ENCODE measurements at regions not wholly inside any gene's neighbourhood (a gene's known extent, or its start where the extent isn't known, plus 50 kb on each side); places are given as distances from the start of the nearest gene placed in this dataset.
"Not testable (repeated sequence)": the region's sequence is repeated elsewhere in the genome, so short reads cannot be mapped to it uniquely, and the experiment has no call there.

- intact Hi-C loops (cut with DNase I) = no loop called here
- Histone ChIP-seq H3K4me3 (no peak overlapping the region), H3K36me3 (no peaks in the 10 kb centered on the region), H3K27ac (no peak overlapping the region), H3K27me3 (no peaks in the 10 kb centered on the region), H3K9me3 (no peaks in the 10 kb centered on the region), H3K4me1 (no peaks in the 10 kb centered on the region)
- DNase-seq = no peak
- TF ChIP-seq, protein P1, sequence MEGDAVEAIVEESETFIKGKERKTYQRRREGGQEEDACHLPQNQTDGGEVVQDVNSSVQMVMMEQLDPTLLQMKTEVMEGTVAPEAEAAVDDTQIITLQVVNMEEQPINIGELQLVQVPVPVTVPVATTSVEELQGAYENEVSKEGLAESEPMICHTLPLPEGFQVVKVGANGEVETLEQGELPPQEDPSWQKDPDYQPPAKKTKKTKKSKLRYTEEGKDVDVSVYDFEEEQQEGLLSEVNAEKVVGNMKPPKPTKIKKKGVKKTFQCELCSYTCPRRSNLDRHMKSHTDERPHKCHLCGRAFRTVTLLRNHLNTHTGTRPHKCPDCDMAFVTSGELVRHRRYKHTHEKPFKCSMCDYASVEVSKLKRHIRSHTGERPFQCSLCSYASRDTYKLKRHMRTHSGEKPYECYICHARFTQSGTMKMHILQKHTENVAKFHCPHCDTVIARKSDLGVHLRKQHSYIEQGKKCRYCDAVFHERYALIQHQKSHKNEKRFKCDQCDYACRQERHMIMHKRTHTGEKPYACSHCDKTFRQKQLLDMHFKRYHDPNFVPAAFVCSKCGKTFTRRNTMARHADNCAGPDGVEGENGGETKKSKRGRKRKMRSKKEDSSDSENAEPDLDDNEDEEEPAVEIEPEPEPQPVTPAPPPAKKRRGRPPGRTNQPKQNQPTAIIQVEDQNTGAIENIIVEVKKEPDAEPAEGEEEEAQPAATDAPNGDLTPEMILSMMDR (IDR thresholded peaks at IDR 0.05) = no peak
- no peak for ATAC-seq
Observed at GRCh38 chr10:23581906-23582450, 143.1 kb downstream of the OTUD1 start.

- intact Hi-C loops (cut with DNase I) = no loop called here
- TF ChIP-seq, protein P1 (IDR thresholded peaks at IDR 0.05) = no peak
- no peak overlapping the region for H3K27ac ChIP-seq
Observed at GRCh38 chr10:23584396-23584795, 145.5 kb downstream of the OTUD1 start.

DNA sequence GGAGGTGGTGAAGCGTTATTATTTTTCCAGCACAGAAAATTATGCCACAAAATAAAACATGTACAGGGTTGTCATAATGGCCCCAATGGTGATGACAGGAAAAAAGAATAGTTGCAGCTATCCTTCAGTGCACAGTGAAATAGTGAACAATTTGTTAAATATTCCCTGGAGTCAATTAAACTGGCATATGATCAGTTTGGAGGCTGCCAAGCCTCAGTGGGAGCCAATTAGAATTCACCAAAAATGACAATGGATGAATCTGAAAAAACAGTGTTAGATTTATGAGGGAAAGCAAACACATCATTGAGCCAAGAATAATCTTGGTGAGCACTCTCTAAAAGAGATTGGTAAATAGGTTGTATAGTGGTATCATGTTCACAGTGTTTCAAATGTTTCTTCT lies 146.3 kb downstream of the OTUD1 start:
- no peaks in the 10 kb centered on the region for H3K36me3 ChIP-seq

More at GRCh38 chr10:23584396-23584795, 145.5 kb downstream of the OTUD1 start:
- Histone ChIP-seq H3K27me3 (no peaks in the 10 kb centered on the region), H3K4me1 (no peaks in the 10 kb centered on the region), H3K36me3 (no peaks in the 10 kb centered on the region), H3K4me3 (no peak overlapping the region), H3K9me3 (no peaks in the 10 kb centered on the region)
- DNase-seq = no peak
- ATAC-seq = no peak

DNA sequence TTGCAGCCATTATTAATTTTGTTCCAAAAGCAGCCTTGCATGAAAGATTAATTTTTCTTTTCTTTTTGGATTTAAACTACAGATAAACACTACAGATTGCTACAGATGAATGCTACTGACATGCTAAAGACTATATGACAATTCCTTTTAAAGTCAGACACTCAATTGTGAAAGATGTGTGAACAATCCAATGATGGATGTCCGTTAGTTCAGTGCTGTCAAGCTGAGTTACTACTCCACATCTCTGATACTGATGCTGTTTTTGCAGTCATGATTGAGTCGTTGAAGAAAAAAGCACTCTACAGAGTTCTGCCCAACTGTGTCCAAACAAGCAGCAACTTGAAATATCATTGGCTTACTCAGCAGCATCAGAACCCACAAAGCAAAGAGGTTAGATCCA lies 146.8 kb downstream of the OTUD1 start:
- no peak for ATAC-seq

More for the DNA sequence above, 146.3 kb downstream of the OTUD1 start:
- H3K9me3 ChIP-seq = no peaks in the 10 kb centered on the region
- TF ChIP-seq, protein P1 (IDR thresholded peaks at IDR 0.05) = no peak
- no peaks in the 10 kb centered on the region for H3K4me1 ChIP-seq
- ATAC-seq (no peak), DNase-seq (no peak)
- H3K27ac ChIP-seq = no peak overlapping the region
- intact Hi-C loops (cut with DNase I) = no loop called here
- no peak overlapping the region for H3K4me3 ChIP-seq
- H3K27me3 ChIP-seq = no peaks in the 10 kb centered on the region

GRCh38 chr10:23595278-23595677 lies 156.4 kb downstream of the OTUD1 start:
- DNase-seq; H3K36me3 ChIP-seq; H3K9me3 ChIP-seq; H3K4me1 ChIP-seq; ATAC-seq; H3K27me3 ChIP-seq; intact Hi-C loops (cut with DNase I); H3K27ac ChIP-seq; H3K4me3 ChIP-seq: not testable (repeated sequence)

More for the DNA sequence above, 146.8 kb downstream of the OTUD1 start:
- H3K27me3 ChIP-seq = no peaks in the 10 kb centered on the region
- intact Hi-C loops (cut with DNase I) = no loop called here
- H3K4me1 ChIP-seq = no peaks in the 10 kb centered on the region
- no peak overlapping the region for H3K4me3 ChIP-seq
- no peak for DNase-seq
- H3K9me3 ChIP-seq = no peaks in the 10 kb centered on the region
- H3K27ac ChIP-seq = no peak overlapping the region
- TF ChIP-seq, protein P1 (IDR thresholded peaks at IDR 0.05) = no peak
- H3K36me3 ChIP-seq = no peaks in the 10 kb centered on the region

GRCh38 chr10:23604613-23605012 lies 165.7 kb downstream of the OTUD1 start:
- Histone ChIP-seq H3K27me3 (no peaks in the 10 kb centered on the region), H3K4me1 (no peaks in the 10 kb centered on the region), H3K9me3 (no peaks in the 10 kb centered on the region), H3K4me3 (no peak overlapping the region), H3K27ac (no peak overlapping the region), H3K36me3 (no peaks in the 10 kb centered on the region)
- DNase-seq = no peak
- intact Hi-C loops (cut with DNase I) = no loop called here
- no peak for ATAC-seq
- TF ChIP-seq, protein P1 (IDR thresholded peaks at IDR 0.05) = no peak

Data from upper lobe of right lung (tissue), 1 donor.